Forelimb muscle (tissue), 1 donor: ENCODE measurements at regions not wholly inside any gene's neighbourhood (a gene's known extent, or its start where the extent isn't known, plus 50 kb on each side); places are given as distances from the start of the nearest gene placed in this dataset.

Experiments
- DNase-seq: peaks from one replicate; pipeline ENCODE4 v3.0.0-alpha.2; 2013; ENCODE audit warnings: low read depth

DNA sequence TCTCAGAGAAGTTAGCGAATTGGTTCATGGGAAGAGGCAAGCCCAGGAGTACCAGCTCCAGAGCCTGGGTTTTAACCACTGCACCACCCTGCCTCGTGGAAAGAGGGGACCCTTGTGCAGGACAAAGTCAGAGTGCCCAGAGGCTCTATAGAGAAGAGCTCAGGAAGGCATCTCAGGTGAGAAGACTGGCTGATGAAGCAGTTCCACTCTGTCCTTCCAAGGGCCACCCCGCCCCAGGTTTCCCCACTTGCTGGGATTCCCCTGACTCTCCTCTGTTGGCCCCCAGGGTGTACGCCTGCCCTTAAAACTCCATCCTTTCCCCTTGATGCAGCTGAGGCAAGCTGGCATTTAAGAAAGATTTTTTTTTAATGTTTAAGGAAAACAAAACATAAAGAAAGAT lies 265.8 kb downstream of the BUD13 start:
- no peak for DNase-seq

DNA sequence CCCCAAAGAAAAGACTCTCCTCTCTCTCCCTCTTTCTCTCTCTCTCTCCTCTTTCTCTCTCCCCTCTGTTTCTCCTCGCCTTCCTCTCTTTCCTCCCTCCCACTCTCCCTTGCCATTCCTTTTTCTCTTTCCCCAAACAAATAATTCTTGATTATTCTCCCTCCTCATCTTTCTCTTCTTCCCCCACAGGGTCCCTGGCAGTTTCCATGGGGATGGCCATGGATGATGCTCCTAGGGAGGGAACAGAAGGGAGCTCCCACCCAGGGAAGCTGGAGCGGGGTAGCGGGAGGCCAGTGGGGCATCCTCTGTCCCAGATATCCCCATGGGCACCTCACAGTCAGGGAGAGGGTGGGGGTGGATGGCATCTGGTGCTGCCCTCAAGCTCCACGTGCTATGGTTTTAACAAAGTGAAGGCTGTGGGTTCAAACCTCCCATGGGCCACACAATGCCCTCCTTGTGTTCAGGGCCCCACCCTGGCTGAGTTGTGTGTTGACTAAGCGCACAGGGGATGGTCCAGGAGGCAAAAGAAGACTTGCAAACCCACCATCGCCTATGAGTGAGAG lies 266.4 kb downstream of the BUD13 start:
- no peak for DNase-seq

DNA sequence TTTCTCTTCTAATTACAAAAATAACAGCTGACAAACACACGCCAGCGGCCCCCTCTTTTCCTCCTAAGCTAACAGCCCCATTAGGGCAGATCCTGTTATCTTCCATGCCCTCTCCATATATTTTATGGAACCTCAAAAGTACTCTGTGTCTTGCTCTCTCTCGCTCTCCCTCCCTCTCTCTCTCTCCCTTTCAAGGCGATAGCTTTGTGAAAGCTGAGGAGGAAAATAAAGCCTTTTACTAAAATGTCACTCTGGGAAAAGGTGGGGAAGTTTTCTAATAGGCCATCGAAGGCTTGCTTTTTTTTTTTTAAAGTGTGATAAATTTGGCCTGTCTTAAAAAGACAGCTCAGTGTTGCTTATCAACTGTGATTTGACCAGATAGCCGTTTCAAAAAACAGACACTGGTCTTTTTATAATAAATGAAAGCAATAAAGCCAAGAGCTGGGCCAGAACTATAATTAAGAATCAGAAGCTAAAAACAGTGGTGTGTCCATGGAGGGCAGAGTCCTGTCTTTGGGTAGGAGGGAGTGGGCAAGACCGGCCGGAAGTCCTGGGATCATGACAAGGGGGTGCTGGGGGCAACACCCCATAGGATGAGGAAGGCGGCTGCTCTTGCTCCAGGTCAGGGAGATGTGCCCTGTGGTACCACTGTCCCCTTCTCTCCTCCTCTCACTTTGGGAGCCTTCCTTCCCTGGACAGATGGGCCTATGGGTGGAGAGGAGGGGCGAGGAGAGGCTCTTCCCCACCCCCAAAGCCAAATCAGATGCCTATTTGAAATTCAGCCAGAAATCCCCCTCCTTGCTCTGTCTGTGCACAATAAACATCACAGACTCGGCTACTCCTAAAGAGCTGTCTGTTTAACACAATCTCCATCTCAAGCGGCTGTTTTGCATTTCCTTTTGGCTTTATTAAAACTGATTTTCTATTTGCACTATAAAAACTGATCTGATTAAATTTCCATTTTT lies 267.2 kb downstream of the BUD13 start:
- no peak for DNase-seq

GRCh38 chr11:116504541-116505297 lies 268.1 kb downstream of the BUD13 start:
- no peak for DNase-seq

GRCh38 chr11:116503216-116504160 lies 269.3 kb downstream of the BUD13 start:
- no peak for DNase-seq

- DNase-seq = no peak
Observed at GRCh38 chr11:116502641-116503061, 270.1 kb downstream of the BUD13 start.

GRCh38 chr11:116501728-116502127 lies 271.1 kb downstream of the BUD13 start:
- DNase-seq = no peak

- no peak for DNase-seq
Observed at GRCh38 chr11:116500947-116501602, 271.7 kb downstream of the BUD13 start.

DNA sequence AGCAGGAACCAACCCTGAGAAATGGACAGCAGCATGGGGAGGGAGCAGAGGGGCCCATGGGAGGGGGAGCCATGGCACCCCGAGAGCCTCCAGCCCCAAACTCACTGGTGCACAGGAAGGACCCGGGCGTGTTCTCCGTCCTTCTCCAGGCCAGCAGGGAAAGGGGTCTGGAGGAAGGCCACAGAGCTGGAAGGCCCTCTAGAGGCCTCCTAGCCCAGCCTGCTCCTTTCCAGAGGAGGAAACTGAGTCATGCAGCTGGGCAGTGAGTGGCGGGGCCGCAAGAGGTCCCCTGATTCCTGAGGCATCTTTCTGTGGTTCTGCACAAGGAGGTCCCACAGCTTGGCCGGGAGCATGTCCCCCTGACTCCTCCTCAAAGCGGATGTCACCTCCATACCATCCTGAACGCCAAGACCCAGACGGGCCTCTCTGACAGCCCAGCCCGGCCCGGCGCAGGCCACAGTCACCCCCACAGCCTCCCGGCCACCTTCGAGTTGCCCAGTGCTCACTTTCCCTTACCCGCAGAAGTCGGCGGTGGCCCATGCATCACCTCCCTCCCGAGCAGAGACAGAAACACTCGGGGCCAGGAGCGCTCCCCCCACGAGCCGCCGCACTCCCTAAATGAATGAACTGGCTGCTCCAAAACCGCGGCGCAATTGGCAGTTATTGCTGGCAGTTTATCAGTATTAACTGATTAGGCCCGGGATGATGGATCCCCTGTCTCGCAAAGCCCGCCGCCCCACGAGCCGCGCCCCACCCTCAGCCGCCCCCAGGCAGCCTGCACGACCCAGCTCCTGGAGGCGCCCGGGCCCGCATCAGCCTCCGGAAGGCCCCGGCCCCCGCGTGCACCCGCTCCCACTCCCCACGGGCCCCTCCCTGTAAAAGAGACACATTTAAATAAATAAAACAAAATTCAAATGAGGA lies 272.5 kb downstream of the BUD13 start:
- DNase-seq = no peak

GRCh38 chr11:116499396-116500003 lies 273.3 kb downstream of the BUD13 start:
- peak; percentile 8 for DNase-seq

- DNase-seq = no peak
Observed at GRCh38 chr11:116498161-116498560, 274.6 kb downstream of the BUD13 start.

GRCh38 chr11:116492600-116492999 lies 280.2 kb downstream of the BUD13 start:
- no peak for DNase-seq

DNA sequence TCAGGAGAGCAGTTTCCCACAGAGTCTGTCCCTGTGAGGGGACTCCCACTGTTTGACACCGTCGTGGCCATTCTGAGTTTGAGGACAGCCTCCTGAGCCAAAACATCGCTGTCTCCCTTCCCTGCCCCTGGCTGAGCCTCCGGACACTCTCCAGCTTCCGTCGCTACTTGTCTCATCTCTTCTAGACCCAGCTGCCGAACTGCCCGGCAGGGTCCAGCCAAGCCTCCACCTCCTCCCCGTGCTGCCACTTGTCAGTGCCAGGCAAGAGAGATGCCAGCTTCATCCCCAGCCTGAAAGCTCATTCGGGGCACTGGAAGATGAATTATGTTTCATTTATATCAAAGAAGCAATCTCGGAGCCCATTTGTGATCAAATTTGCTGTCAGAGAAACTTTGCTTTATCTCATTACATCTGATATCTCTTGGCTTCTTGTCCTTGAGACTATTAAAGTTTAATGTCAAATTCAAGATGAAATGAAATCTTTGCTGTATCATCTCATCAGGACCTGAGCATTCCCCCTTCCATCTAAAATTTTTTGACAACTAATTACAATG lies 283.9 kb downstream of the BUD13 start:
- DNase-seq = no peak

DNA sequence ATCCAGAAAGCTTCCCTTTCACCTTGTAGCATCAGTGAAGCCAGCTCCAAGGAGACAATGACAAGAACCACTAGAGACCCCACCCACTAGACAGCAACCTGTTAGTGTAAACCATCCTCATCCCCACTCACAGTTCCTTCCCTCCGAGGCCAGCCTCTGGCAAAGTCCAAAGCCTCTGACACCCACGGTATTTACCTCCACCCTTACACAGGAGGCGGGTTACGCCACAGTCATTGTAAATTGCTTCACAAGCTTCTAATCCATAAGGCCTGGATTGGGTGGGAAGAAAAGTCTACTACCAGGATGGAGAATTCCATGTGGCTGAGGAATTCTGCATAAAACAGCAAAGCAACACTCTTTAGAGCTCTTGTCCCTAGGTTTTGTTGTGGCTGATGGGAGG lies 287.4 kb downstream of the BUD13 start:
- DNase-seq = no peak

DNA sequence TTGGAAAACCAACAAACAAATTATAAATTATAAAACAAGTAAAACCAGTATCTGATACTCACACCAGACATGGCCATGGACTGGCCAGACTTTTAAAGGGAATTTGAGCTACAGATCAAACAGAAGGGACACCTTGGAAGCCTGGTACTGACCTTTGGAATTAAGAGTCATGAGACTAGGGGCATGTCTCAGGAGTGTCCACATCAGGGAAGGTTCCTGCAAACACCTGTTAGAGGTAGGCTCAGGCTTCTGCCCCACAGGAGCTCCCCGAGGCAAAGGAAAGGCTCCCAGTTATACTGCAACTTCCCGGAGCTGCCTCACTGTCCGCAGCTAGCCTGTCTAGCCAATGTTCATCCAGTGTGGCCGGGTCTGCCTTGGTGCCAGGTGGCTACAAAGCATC lies 290.1 kb downstream of the BUD13 start:
- no peak for DNase-seq

DNA sequence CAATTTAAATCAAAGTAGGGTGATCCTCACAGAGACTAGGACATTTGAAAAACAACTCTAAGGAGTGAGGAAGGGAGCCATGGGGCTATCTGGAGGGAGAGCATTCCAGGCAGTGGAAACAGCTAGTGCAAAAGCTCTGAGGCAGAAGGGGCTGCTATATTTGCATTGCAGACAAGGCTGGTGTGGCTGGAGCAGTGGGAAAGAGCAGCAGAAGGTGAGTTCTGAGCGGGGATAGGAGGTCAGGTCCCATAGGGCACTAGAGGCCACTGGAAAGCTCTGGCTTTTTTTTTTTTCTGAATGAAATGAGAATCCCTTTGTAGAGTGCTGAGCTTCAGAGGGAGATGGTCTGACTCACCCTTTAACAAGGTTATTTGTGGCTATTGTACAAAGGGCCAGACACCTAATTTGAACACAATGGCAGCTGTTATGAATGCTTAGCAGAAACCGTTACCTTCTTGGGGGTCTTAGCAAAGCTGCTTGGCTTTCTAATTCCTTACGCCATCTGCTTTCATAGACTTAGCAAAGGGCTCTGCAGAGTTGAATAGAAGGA lies 291.6 kb downstream of the BUD13 start:
- no peak for DNase-seq

GRCh38 chr11:116478669-116479668 lies 293.8 kb downstream of the BUD13 start:
- no peak for DNase-seq
